ENCODE measurements at regions not wholly inside any gene's neighbourhood (a gene's known extent, or its start where the extent isn't known, plus 50 kb on each side); places are given as distances from the start of the nearest gene placed in this dataset.

DNA sequence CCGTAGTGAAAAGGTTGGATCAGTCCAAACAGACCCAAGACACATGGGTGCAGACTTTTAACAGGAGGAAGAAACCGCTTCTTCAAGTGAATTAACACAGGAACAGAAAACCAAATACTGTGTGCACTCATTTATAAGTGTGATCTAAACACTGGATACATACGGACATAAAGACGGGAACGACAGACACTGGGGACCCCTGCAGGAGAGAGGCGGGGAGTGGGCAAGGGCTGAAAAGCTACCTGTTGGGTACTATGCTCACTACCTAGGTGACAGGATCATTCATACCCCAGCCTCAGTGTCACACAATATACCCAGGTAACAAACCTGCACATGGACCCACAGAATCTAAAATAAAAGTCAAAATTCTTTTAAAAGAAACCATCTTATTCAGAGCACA lies 326.0 kb upstream of the NOCT start:
- TF ChIP-seq, protein P1, sequence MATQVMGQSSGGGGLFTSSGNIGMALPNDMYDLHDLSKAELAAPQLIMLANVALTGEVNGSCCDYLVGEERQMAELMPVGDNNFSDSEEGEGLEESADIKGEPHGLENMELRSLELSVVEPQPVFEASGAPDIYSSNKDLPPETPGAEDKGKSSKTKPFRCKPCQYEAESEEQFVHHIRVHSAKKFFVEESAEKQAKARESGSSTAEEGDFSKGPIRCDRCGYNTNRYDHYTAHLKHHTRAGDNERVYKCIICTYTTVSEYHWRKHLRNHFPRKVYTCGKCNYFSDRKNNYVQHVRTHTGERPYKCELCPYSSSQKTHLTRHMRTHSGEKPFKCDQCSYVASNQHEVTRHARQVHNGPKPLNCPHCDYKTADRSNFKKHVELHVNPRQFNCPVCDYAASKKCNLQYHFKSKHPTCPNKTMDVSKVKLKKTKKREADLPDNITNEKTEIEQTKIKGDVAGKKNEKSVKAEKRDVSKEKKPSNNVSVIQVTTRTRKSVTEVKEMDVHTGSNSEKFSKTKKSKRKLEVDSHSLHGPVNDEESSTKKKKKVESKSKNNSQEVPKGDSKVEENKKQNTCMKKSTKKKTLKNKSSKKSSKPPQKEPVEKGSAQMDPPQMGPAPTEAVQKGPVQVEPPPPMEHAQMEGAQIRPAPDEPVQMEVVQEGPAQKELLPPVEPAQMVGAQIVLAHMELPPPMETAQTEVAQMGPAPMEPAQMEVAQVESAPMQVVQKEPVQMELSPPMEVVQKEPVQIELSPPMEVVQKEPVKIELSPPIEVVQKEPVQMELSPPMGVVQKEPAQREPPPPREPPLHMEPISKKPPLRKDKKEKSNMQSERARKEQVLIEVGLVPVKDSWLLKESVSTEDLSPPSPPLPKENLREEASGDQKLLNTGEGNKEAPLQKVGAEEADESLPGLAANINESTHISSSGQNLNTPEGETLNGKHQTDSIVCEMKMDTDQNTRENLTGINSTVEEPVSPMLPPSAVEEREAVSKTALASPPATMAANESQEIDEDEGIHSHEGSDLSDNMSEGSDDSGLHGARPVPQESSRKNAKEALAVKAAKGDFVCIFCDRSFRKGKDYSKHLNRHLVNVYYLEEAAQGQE (IDR thresholded peaks at IDR 0.05; ENCODE audit: insufficient read depth in 1 of 2, low read depth in 2 of 2, low read length in 2 of 2), result no peak
- no peak for TF ChIP-seq TAF1 (IDR thresholded peaks at IDR 0.05; ENCODE audit: borderline replicate concordance, insufficient read depth, low read length)
- TF ChIP-seq SIN3A (IDR thresholded peaks at IDR 0.05; ENCODE audit: borderline replicate concordance, insufficient read depth, low read length), result no peak
- TF ChIP-seq POLR2AphosphoS5 (IDR thresholded peaks at IDR 0.05; ENCODE audit: low read depth, low read length), result no peak
- no peak for TF ChIP-seq FOXP2 (optimal IDR thresholded peaks at IDR 0.05; ENCODE audit: borderline replicate concordance, extremely low read depth, extremely low read length, insufficient read depth)

Data from PFSK-1 (cell line).